Cardiac fibroblast (primary cell): ENCODE measurements at regions not wholly inside any gene's neighbourhood (a gene's known extent, or its start where the extent isn't known, plus 50 kb on each side); places are given as distances from the start of the nearest gene placed in this dataset.

ENCODE experiments used
- DNase-seq, 2 donors: peaks; one replicate each; pipeline versions ENCODE4 v3.0.0 to v3.0.0-alpha.2; 2010; ENCODE audit warnings: low read depth in 2 of 2
- H3K4me3 ChIP-seq, 2 donors: replicated peaks in 1 of 2; 1 replicate in 1 of 2; 2 replicates in 1 of 2; pipeline ENCODE4 v1.5.1; 2011; ENCODE audit warnings: low read depth in 2 of 2, low read length in 2 of 2, mild to moderate bottlenecking in 2 of 2, moderate library complexity in 1 of 2
- TF ChIP-seq, protein P1 (sequence below): IDR thresholded peaks from one replicate; pipeline ENCODE4 v1.5.1; 2011; ENCODE audit warnings: low read depth, mild to moderate bottlenecking, low read length, inconsistent platforms

DNA sequence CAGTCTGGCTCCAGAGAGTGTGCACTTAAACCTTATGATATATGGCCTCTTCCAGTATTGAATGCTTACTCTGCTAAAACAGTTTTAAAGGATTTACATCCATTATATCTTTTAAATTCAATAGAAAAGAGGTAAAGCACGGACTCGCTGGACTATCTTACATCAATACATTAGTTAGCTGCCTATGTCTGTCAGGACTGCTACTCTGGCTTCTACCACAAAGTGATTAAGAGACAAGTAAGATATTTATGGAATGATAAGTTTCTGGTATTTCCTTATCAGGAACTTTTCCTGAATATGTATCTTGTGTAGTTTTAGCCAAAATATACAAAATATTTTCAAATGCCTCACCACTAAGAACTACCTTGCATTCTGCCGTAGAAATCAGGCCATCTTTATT lies 295.1 kb downstream of the ISL1 start:
- TF ChIP-seq, protein P1, sequence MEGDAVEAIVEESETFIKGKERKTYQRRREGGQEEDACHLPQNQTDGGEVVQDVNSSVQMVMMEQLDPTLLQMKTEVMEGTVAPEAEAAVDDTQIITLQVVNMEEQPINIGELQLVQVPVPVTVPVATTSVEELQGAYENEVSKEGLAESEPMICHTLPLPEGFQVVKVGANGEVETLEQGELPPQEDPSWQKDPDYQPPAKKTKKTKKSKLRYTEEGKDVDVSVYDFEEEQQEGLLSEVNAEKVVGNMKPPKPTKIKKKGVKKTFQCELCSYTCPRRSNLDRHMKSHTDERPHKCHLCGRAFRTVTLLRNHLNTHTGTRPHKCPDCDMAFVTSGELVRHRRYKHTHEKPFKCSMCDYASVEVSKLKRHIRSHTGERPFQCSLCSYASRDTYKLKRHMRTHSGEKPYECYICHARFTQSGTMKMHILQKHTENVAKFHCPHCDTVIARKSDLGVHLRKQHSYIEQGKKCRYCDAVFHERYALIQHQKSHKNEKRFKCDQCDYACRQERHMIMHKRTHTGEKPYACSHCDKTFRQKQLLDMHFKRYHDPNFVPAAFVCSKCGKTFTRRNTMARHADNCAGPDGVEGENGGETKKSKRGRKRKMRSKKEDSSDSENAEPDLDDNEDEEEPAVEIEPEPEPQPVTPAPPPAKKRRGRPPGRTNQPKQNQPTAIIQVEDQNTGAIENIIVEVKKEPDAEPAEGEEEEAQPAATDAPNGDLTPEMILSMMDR, result no peak
- H3K4me3 ChIP-seq, result no peak overlapping the region
- DNase-seq, result no peak

DNA sequence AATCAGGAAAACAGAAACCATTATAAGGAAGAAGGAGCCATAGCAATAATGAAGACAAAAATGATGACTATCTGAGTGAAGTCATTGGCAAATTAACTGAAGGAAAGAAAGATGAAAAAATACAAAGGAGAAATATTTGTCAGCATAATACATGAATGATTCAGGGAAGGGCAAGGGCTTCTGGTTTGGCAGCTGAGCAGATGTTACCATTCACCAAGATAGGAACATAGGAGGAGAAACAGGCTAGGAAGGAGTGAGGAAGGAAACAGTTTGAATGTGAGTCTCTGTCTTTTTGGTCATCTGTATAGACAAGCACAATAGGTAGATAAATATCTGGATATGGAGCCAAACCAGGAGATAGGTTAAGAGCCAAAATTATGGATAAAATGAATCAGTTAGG lies 296.0 kb downstream of the ISL1 start:
- no peak overlapping the region for H3K4me3 ChIP-seq
- TF ChIP-seq, protein P1, result no peak
- DNase-seq, result no peak

DNA sequence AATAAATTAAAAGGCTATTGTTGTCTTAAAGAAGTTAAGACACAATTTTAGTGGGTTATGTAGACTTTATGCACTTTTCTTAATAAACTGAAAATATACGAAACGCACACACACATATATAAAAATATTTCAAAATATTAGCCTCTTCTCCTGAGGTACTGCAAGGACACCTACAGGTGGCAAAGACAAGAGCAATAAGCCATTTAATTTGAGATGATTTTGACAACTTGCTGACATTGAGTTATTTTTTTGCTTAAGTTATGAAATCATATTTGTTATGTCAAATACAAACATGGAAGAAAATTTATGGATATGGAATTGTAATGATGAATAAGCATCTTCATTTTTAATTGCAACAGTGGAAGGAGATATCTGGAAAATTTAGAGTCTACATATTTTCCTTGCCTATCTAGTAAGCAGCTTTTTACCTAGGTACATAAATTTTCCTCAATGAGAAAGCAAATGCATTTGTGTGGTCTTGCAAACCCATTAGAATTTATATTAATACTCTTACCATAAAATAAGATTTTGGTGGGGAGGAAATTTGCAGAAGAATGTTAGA lies 301.6 kb downstream of the ISL1 start:
- no peak overlapping the region for H3K4me3 ChIP-seq
- TF ChIP-seq, protein P1, result no peak

DNA sequence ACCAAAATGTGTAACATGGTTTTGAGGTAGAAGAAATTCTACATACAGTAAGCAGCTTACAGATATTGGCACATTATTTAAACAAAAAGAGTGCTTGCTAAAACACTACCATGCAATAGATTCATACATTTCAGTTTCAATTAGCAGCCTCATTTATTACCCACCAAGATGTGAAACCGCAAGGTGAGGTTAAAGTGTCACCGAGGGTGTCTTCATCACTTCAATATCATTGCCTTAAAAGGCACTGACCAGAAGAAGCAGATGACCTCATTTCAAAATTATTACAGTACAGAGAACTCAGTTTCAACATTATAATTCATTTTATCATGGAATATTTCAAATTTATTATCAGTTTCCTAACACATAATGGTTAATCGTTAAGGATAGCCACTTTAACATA lies 302.2 kb downstream of the ISL1 start:
- TF ChIP-seq, protein P1, result no peak
- no peak for DNase-seq
- H3K4me3 ChIP-seq, result no peak overlapping the region

More for the DNA sequence above, 301.6 kb downstream of the ISL1 start:
- DNase-seq, result no peak

DNA sequence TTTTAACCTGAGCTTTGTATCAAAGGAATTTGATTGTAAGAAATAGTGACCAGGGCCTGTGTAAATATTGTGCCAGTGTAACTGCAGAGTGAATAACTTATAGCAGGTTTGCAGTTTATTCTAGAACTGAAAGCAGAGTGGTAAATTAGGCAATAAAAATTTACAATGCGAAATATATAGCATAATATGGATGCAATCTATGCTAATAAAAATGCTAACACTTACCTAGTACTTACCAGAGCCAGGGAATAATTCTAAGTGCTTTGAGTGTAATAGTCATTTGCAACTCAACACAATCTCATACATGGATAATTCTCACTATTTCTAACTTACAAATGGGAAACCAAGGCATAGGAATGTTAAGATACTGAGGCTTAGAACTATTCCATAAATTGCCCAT lies 303.4 kb downstream of the ISL1 start:
- DNase-seq, result no peak
- TF ChIP-seq, protein P1, result no peak
- no peak overlapping the region for H3K4me3 ChIP-seq

DNA sequence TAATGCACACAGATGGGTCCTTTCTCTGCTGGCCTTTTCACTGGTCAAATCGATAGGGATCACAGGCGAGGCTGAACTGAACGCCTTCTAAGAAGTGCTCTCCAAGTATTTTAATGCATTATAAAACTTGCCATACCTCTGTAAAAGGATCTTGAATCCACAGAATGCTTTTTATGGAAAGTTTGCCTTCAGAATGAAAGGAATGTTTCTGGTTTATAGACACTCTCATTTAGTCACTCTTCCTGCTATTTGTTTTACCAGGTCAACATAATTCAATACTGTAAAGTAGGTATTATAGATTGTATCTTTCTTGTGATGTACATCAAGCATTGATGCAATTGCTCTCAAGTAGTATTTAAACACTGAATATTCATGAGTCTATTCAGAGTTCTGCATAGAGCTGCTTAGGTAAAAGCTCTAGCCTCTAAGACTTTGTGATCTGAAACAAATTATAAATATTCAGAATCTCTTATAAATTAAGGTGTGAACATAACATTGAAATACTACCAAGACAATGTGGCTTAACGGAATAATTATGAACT lies 308.4 kb downstream of the ISL1 start:
- TF ChIP-seq, protein P1, result no peak
- H3K4me3 ChIP-seq, result no peak overlapping the region
- DNase-seq, result no peak

DNA sequence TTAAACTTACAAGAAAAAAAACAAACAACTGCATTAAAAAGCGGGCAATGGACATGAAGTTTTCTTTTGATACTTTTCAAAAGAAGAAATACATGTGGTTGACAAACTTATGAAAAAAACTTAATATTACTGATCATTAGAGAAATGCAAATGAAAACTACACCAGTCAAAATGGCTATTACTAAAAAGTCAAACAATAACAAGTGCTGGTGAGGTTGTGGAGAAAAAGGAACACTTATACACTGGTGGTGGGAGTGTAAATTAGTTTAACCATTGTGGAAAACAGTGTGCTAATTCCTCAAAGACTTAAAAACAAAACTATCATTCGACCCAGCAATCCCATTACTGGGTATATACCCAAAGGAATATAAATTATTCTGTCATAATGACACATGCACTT lies 311.6 kb downstream of the ISL1 start:
- no peak for DNase-seq
- TF ChIP-seq, protein P1, result no peak

More for the DNA sequence above, 311.6 kb downstream of the ISL1 start:
- no peak overlapping the region for H3K4me3 ChIP-seq
